GM18517 (cell line): ENCODE measurements at regions not wholly inside any gene's neighbourhood (a gene's known extent, or its start where the extent isn't known, plus 50 kb on each side); places are given as distances from the start of the nearest gene placed in this dataset.
"Not testable (repeated sequence)": the region's sequence is repeated elsewhere in the genome, so short reads cannot be mapped to it uniquely, and the experiment has no call there.

Experiments used
- ATAC-seq: cut with Tn5 transposase; IDR thresholded peaks from one replicate; pipeline ENCODE4 v1.9.1; 2021; ENCODE audit warnings: mild to moderate bottlenecking, moderate library complexity; ENCODE audit not compliant: unreplicated experiment

DNA sequence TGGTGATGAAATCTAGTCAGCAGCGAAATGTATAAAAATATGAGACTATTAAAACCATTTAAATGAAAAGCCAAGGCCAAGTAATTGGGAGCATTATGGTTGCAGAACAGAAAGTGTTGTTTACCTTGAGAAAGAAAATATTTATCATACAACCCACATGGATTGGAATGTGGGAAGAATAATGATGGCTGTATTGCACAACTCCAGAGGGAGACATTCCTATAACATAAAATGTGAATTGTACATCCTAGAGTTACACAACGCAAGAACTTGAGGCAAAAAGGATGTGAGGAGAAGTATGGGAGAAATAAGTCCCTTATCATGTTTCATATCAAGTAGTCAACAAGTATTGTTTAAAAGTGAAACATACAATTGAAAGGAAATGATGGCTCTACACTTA lies 1014.0 kb upstream of the SEMA6A start:
- ATAC-seq = no peak

DNA sequence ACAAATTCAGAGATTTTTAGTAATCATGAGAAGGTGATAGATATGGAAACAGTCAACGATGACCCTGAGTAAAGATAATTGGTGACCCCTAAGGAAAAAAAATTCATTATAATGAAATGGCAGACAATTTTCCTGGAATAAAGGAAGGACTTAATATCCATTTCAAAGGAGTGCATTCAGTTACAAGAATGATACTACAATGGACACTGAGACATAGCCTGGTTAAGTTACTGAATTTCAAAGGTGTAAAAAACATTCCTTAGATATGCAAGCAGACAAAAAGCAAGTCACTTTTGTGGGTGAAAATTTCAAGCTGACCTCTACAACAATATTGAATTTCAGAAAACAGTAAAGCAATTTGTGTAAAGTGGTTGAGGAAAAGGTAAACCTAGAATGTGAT lies 1012.5 kb upstream of the SEMA6A start:
- ATAC-seq = no peak

DNA sequence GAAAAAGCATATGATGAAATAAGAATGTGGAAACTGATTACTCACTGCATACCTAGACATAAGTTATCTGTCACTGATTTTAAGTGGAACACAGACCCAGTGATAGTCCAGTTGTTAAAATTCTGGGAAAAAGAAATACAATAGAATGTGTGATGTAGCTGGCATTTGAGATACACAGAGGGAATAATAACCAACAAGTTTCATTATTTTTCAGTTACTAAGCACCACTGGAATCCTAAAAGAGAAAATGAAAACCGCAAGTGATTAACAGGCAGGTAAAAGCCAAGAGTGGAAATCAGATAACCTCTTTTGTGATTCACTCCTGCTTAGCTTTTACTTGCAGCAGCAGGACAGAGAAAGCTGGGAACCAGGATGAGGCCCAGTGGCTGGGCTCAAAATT lies 994.0 kb upstream of the SEMA6A start:
- ATAC-seq = no peak

DNA sequence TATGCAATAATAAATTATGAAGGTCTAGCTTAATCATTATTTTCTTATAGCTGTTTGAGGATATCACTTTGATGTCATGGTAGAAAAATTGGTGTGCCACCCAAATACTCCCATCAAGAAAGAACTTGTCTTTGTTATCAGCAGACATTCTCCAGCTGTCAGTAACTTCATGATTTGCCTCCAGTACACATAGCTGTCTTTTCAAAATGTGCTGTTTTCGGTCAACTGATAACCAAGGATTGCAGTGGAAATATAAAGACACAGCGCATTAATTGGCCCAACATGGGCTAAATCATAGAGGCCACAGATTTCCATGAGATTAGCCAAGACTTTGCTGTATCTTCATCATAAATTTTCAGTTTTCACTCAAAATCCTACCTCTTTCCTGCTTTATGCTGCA lies 993.5 kb upstream of the SEMA6A start:
- ATAC-seq = no peak

DNA sequence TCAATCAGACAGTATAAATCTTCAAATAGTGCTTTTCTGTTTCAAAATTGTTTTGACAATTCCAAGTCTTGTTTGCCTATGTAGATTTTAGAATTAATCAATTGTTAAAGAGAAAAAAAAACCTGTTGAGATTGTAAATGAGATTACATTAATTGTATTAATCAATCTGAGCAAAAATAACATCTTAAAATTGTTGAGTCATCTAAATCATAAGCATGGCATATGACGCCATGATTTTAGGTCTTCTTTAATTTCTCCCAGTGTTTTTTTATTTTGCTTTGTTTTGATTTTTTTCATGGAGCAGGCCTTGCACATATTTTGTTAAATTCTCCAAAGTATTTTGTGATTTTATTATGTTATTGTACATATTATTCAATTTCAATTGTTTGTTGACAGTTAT lies 988.0 kb upstream of the SEMA6A start:
- no peak for ATAC-seq

DNA sequence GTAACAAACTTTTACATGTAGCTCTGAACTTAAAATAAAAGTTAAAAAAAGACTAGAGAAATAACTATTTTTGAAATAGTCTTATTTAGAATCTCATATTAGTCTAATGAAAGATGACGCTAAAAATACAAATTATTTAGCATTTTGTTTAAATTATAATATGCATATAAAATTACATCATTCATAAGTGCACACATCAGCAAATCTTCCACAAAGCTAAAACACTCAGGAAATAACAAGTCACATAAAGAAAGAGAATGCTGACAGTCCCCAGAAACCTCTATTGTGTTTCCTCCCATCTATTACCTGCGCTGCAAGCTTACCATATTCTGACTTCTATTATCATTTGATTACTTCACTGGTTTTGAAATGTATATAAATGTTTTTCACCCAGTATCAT lies 986.9 kb upstream of the SEMA6A start:
- no peak for ATAC-seq

DNA sequence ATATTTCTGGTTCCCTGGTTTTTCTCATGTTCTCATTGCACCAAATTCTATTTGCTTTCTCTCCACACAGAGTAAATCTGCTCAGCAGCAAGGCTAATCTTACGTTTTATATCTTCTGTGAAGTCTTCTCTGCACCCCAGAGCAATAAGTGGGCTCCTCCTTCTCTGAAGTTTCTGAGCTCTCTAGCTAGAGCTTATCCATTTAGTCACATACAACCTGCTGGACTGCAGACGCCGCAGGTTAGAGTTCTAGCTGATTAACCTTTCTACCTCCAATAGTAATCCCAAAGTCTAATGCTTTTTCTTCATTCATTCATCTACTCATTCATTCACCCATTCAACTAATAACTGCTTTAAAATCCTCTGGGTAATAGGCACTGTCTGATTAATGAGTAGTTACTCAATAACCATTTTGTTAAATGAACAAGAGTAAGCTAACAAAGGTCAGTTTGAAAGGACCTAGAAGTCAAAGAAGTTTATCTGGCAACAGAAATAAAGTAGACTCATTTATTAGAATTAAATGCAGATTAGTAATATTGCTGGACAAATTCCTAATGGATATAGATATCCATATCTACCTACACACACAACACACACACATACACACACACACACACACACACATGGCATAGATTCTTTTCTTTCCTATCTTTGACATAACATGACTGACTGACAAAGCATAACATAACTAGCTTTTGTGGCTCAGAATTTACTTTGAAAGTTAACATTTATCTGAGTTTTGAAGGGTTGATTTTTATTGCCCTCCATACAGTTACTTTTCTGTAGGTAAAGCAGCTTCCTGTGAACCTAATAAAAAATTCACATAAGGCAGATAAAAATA lies 984.6 kb upstream of the SEMA6A start:
- ATAC-seq = no peak

DNA sequence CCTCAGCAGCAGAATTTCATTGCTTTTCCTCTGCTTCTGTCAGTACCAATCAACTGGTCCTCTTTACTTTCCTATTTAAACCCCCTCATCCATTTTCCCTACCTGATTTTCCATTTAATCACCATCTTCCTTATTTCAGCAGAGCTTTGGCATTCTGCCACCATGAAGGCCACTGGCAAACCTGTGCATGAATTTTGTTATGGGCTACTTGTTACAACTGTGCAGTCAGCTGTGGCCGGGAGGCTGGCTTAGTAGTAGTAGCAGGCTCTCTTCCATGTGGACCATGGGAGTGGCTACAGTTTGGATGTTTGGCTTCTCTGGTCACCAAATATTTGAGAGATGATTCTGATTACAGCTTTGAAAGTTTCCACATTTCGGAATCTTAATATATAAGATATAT lies 976.6 kb upstream of the SEMA6A start:
- no peak for ATAC-seq

DNA sequence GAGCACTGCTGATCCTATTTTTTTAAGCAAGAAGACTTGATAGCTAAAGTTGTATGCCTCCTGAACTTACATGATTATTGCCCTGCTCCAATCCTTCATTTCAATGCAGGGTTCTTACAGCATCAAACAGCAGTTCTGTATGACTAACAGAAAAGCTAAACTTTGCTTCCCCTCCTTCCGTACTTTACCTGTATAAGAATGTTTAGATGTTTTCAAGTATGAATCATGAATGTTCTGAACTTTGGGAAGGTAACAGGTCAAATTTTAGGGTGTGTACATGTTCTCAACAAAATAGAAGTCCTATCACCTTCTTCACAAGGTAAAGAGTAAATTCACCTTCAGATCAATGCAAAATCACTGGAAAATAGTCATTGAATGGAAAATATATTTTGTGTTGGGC lies 972.6 kb upstream of the SEMA6A start:
- ATAC-seq = no peak

DNA sequence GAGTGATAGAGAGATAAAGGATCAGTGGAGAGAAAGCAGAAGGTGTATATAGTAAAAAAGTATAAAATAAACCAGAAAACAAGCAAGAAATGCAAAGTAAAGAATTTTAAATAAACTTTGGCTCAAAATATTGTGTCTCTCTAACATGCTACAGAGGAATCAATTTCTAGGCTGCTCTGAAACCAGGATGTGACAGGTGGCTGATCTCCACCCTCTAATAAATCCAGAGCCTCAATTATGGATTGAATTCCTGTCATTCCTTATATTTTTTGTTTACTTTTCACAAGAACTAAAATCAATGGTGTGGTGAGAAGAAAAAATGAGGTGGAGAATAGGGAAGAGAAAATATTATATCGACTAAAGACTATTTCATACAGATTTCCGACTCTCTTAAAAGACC lies 965.1 kb upstream of the SEMA6A start:
- ATAC-seq = no peak

DNA sequence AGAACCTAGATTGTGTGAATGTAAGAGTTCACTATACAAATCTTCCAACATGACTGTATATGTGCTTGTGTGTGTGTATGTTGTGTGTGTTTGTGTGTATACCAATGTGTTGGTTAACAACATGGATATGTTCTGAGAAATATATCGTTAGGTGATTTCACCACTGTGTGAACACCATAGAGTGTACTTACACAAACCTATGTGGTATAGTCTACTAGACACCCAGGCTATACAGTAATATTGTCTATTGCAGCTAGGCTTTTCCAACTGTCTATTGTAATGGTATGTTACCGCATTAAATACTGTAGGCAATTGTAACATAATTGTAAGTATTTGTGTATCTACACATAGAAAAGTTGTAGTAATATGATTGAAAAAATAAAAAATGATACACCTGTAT lies 959.2 kb upstream of the SEMA6A start:
- no peak for ATAC-seq

DNA sequence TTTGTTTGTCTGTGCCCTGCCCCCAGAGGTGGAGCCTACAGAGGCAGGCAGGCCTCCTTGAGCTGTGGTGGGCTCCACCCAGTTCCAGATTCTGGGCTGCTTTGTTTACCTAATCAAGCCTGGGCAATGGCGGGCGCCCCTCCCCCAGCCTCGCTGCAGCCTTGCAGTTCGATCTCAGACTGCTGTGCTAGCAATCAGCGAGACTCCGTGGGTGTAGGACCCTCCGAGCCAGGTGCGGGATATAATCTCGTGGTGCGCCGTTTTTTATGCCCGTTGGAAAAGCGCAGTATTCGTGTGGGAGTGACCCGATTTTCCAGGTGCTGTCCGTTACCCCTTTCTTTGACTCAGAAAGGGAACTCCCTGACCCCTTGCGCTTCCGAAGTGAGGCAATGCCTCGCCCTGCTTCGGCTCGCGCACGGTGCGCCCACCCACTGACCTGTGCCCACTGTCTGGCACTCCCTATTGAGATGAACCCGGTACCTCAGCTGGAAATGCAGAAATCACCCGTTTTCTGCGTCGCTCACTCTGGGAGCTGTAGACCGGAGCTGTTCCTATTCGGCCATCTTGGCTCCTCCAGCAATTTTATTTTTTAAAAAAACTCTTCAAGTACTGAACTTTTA lies 958.5 kb upstream of the SEMA6A start:
- ATAC-seq = not testable (repeated sequence)

DNA sequence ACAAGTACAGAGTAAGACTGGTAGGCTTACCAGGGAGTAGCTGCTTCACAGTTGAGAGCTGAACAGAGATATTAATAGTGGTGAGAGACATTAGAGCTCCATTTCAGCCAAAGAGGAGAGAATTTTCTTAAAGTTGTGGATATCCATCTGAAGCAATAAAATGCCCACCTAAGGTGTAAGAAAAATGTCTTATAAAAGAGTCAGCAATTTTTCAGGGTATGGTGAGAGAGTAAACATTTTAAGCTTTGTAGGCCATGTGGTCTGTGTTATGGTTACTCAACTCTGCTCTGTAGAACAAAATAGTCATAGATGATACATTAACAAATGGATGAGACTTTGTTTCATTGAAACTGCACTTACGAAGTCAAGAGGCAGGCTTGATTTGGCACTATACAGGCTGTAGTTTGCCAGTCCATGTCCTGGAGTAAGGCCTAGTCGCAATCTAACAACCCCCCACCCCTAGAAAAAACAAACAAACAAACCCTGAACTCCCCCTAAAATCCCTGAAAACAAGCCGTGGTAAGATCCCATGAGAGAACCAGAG lies 945.4 kb upstream of the SEMA6A start:
- no peak for ATAC-seq

DNA sequence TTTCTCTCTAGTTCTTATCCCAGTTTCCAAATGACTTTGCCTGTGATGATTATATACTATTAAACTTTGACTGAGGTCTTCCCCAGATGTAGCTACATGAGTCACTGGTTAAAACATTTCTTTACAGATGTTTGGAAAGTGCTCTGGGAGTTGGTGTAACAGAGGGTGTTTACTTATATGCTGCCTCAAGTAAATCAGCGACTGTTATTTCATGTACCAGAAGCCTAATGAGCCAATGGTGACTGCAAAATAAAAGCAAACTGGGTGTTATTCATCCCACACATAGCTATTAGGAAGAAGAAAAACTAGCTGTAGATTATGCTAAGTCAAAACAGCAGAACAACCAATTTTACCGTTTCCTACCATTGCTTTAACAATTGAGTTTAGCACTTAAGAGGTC lies 929.7 kb upstream of the SEMA6A start:
- no peak for ATAC-seq

DNA sequence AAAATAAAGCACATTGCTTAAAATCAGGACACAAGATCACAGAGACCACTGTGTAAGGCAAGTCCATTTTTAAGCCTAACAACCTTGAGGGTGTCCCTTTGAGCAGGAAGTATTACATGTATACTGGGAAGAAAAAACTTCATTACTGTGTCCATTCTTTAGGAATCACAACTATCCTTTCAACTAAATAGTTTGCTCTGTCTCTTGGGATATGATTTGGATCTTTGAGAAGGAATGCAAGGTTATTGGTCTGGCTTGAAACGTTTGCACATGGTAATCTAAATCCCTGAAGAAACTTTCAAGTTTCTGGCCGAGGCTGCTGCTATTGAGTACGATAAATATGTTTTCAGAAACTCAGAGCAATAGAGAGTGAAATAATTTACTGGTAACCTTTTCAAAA lies 923.0 kb upstream of the SEMA6A start:
- no peak for ATAC-seq

DNA sequence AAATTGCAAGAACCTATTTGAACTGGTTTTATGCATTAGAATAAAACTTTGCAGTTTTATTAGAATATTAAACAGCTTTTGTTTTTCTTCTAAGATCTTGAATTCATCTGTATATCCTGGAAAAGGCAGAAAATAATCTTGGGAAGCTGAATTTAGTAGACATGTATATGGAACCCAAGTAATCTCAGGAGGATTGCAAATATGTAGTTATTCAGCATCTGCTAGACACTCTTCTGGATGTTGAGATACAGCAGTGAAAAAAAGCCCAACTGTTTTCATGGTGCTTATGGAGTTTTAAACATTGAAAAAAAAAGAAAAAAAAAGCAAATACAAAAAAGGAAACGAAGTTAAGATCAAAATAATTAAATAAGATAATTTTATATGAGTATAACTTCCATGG lies 922.2 kb upstream of the SEMA6A start:
- no peak for ATAC-seq

DNA sequence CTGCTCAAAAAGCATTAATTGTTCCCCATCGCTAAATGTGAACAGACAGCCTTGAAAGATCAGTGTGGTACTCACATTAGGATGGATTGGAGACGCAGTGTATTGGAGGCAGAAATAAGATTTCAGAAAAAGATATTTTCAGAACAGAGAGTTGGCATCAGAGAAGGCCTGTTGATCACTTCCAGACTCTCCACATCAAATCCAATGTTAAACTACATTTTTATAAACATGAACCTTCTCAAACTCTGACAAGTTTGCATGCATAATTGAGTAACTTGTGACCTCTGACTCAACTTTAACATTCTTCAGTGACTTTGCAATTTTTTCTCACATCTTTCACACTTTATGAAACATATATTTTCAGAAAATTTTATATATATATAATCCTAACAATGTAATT lies 919.6 kb upstream of the SEMA6A start:
- ATAC-seq = no peak

DNA sequence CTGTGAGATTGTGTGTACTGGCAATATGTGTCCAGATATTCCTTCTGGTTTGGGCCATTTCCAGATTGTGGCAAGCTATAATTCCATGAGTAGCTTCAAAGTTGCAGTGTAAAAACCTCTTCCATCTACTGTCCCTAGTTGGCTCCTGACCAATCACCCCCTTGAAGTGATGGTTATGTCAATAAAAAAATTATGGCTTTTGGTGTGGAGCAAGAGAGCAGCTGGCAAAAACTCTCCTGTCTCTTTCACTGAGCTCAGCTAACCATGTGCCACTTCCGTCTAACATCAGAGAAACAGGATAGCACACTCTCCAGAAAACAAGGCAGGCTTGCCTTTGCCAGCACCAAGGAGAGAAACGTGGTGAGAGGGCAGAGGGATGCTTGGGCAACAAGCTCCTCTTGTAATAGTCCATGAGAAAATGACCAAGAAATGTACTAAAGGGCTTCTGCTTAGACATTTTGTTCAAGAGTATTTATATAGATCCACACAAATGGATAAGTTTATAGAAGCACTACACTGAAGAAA lies 914.4 kb upstream of the SEMA6A start:
- ATAC-seq = no peak

DNA sequence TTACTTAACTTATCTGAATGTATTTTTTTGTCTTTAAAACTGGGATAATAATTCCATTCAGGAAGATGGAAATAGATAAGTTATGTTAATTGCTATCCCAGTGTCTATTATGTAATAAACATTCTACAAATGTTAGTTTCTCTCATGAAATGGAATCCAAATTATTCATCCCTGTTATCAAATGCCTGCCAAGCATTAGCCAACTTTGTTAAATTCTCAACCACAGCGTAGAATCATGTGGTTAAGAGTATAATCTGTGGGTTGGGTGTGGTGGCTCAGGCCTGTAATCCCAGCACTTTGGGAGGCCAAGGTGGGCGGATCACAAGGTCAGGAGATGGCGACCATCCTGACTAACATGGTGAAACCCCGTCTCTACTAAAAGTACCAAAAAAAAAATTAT lies 912.9 kb upstream of the SEMA6A start:
- ATAC-seq = no peak

DNA sequence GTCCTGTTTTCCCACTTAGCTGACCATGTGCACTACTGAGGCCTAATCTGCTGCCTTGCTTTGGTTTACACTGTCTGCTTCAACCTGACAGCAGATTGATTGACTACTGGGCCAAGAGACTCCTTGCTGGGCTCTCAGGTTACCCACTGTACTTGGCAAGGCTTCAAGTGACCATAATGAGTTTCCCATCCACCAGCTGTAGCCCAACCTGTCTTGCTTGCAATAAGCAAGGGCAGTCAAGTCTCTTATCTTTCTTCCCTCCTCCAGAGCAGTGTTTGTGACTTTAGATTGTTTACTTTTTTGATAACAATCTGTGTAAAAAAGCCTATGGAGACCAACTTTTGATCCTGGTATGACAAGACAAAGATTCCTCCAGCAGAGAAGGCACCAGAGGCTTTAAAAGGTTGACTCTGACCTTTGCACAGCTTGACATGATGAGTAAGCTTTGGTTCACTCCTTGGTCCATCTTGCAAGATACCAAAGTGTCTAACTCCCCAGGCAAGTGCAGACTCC lies 912.3 kb upstream of the SEMA6A start:
- no peak for ATAC-seq

DNA sequence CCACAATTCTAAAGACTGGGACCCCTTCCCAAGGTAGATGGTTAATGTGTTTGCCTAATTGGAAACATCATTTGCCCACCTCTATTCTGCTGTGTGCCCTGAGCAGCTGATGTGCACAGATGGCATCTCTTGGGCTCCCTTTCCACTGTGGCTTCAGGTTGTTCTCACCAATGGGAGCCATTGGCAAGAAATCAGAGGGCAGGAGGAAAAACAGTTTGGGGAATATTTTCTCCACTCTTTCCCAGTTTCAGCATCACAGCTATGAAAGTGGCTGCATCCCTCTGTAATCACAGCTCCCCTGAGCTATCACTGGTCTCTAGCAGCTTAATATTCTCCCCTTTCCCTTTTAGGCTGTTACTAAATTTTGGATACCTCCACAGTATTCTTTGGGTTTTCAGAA lies 911.6 kb upstream of the SEMA6A start:
- ATAC-seq = no peak

DNA sequence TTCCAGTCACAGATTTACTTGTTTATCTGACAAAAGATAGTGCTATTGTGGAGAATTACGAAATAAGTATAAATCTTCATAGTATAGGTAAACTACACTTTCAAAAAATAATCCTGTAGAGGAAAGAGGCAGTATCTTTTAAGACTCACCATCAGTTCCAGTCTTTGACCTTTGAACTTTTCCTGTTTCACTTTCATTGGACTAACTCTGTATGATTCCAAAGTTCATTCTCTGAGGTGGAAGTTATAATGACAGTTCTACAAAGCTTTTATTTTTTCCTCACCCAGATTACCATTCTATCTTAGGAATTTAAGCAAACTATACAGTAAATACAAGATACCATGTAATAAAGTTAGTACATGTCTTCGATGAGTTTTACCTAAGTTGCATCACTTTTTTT lies 901.3 kb upstream of the SEMA6A start:
- ATAC-seq = no peak
